Glomerular endothelial cell (primary cell): ENCODE measurements at regions not wholly inside any gene's neighbourhood (a gene's known extent, or its start where the extent isn't known, plus 50 kb on each side); places are given as distances from the start of the nearest gene placed in this dataset.

Experiments used
- DNase-seq: peaks from one replicate; pipeline ENCODE4 v3.0.0-alpha.2; 2011; ENCODE audit warnings: low read depth, low spot score; ENCODE audit errors: extremely low read depth

GRCh38 chr22:48796310-48797015 is 1031.2 kb downstream of the BRD1 start:
- no peak for DNase-seq

DNA sequence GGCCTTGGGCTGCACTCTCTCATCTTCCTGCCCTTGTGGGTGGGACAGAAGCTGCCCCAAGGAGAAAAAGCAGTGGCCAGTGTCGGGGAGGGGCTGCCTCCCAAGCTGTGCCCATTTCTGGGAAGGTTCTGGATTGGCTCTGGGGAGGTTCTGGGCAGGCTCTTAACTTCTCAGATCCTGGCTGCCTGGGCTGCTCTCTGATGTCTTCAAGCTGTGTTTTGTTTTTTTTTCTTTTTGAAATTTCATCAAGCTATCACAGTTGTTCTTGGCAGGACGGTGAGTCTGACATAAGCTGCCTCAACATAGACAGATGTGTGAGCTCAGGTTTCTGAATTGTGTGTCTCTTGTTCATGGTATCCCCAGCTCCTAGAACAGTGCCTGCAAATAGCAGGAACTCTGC is 1032.0 kb downstream of the BRD1 start:
- no peak for DNase-seq

- DNase-seq = no peak
Measured at GRCh38 chr22:48794906-48795305, 1032.8 kb downstream of the BRD1 start.

DNA sequence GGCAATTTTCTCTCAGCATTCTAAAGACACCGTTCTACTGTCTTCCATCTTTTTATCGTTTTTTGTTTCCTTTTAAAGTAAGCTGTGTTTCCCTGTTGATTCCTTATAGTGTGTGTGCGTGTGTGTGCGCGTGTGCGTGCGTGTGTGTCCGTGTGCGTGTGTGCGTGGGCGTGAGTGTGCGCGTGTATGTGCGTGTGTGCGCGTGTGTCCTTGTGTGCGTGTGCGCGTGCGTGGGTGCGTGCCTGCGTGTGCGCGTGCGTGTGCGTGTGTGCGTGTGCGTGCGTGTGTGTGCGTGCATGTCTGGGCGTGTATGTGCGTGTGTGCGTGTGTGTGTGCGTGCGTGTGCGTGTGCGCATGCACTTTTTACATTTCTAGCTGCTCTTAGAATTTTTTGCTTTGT is 1033.7 kb downstream of the BRD1 start:
- no peak for DNase-seq

DNA sequence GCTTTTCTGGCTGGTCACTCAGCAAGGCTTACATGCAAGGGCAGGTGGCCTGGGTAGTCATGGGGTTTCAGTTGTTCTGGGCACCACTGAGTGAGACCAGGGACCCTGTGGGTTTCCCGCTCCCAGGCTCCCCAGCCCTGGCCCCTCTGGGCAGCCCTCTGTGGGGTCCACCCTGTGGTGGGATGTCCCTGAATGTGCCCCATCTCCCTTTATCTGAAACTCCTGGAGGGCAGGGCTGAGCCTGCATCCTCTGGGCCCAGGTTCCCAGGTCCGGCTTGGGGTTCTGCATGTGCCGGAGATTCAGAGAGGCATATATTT is 1041.0 kb downstream of the BRD1 start:
- DNase-seq = no peak

DNA sequence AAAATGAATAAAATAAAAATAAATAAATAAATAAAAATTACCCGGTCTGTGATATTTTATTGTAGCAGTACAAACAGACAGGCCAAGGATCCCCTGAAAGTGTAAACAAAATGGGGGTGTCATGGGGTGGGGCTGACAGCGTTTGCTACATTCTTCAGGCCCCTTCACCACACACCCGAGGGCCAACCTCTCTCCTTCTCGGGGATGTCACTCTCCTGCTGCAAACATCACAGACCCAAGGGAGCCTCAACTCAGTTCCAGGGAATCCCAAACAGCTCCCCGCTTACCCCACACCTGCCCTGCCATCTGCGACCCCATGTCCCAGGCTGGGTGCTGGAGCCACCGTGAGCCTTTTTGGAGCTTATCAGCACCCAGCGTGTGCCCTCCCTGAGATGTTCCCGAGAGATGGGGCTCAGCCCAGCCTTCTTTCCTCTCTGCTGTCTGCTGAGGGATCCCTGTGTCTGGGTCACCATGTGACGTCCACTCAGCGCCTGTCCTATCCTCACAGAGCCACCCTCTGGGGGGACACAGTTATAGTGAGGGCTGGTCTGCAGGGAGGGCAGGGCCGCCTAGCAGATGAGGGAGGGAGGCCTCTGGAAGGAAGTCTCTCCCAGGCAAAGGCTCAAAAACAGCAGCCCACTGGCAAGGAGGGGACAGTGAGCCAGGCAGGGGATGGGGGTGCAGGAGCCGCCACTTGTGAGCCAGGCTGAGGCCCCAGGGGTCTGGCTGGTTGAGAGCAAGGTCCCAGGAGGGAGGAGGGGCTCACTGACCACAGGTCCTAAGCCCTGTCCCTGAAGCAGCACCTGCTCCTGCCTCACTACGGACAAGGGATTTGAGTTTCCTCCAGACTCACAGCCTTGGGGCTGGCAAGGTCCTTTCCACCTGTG is 1041.6 kb downstream of the BRD1 start:
- DNase-seq = no peak

DNA sequence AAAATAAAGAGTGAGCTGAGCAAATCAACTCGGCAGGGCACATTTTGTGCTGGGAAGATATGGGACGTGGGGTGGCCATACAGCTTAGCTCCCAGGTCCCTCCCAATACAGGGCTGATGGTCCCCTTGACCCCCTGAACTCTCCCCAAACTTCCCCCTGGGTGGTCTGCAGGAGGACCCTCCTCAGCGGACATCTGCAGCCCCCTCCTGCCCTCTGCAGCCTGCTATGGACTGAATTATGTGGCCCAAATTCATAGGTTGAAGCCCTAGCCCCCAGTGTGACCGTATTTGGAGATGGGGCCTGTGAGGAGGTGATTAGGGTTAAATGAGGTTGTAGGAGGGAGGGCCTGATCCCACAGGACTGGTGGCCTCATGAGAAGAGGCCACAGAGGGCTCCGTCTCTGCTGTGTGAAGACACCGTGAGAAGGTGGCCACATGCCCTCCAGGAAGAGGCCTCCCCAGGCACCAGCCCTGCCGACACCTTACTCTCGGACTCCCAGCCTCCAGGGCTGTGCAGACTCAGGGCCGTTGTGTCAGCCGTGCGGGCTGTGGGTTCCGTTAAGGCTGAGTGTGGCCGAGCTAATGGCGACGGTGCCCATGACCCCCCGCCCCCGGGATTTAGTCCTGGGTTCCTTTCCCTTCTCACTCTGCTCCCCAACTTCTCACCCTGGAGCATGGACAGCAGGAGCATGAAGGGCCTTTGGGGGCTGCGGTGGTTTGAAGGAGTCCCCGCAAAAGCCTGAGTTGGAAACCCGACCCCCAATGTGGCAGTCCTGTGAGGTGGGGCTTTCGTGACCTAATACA is 1042.8 kb downstream of the BRD1 start:
- DNase-seq = no peak

GRCh38 chr22:48783821-48784266 is 1043.8 kb downstream of the BRD1 start:
- DNase-seq = no peak

- no peak for DNase-seq
Measured at GRCh38 chr22:48782811-48783511, 1044.7 kb downstream of the BRD1 start.

- DNase-seq = no peak
Measured at GRCh38 chr22:48782326-48782725, 1045.3 kb downstream of the BRD1 start.

- no peak for DNase-seq
Measured at GRCh38 chr22:48781868-48782267, 1045.8 kb downstream of the BRD1 start.

GRCh38 chr22:48781391-48781790 is 1046.3 kb downstream of the BRD1 start:
- DNase-seq = no peak

DNA sequence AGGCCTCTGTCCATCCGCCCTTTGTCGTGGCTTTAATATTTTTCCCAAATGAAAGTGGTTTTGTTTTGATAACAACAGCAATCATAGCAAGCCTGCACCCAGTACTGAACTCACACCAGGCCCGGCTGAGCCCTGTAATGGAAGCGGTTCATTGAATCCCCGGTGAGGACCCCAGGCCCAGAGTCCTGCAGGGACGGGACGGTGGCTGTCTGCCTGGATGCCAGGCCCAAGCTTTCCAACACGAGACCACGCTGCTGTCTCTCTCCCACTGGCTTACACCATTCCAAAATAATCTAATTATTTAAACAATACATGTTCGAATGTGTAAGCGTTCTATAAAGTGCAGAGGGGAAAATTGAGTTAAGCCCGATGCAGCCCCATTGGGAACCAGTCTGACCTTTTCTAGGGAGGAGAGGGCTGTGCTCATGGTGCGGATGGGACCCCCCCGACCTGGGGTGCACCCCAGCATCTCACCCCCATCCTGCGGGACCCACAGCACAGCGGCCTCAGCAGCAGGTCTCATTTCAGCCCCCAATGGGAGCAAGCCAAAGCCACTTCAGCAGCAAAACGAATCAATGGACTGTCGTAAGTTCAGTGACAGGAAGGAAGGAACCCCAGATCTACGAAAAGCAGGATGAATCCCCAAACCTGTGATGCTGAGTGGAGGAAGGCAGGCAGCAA is 1046.9 kb downstream of the BRD1 start:
- no peak for DNase-seq

- DNase-seq = no peak
Measured at GRCh38 chr22:48779661-48780596, 1047.7 kb downstream of the BRD1 start.

- no peak for DNase-seq
Measured at GRCh38 chr22:48779211-48779643, 1048.4 kb downstream of the BRD1 start.

- no peak for DNase-seq
Measured at GRCh38 chr22:48778308-48779195, 1049.1 kb downstream of the BRD1 start.

DNA sequence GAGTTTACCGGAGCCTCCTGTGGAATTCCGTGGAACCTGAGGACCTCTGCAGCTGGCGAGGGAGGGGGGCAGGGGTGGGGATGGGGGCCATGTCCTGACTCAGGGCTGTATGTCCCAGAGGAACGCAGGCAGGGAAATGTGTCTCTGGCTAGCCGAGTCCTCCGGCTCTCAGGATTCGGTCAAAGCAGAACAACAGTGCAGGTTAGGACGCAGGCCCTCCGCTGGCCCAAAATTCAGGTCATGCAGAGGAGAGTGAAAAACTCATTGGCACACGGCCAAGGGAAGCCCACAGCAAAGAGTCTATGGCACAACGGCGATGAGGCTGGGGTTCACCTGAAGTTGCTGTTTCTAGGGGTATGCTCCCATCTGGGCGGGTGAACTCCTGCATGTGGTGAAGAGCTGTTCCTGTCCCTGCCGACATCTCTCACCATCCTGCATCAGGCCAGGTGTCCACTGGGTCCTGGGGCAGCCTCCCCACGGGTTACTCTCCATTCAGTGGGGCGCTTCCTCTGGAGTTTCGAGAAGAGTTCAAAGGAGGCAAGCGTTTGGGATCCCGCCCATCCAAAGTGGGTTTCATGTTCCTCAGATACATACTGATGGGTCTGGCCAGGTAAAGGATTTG is 1055.3 kb downstream of the BRD1 start:
- no peak for DNase-seq

DNA sequence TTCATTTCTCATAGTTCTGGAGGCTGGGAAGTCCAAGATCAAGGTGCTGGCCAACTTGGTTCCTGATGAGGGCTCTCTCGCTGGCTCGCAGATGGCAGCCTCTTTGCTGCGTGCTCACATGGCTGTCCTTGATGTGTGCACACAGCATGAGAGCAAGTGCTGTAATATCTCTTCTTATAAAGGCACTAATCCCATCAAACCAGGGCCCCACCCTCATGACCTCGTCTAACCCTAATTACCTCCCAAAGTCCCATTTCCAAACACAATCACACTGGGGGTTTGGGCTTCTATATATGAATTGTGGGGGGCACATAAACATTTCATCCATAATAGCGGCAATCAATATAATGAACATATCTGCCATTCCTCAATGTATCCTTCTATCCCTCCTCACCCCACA is 1062.1 kb downstream of the BRD1 start:
- DNase-seq = no peak
